IPS-NIHi11 (cell line): ENCODE measurements at regions not wholly inside any gene's neighbourhood (a gene's known extent, or its start where the extent isn't known, plus 50 kb on each side); places are given as distances from the start of the nearest gene placed in this dataset.

Source experiments
- DNase-seq: peaks from one replicate; pipeline ENCODE4 v3.0.0; 2012; ENCODE audit warnings: mixed read lengths, low spot score

GRCh38 chr6:68391953-68392352, 243.1 kb upstream of the ADGRB3 start:
- no peak for DNase-seq

- no peak for DNase-seq
Observed at GRCh38 chr6:68372991-68373390, 262.1 kb upstream of the ADGRB3 start.

- DNase-seq, result no peak
Observed at GRCh38 chr6:68368845-68369244, 266.2 kb upstream of the ADGRB3 start.

- DNase-seq, result no peak
Observed at GRCh38 chr6:68364271-68364805, 270.7 kb upstream of the ADGRB3 start.

GRCh38 chr6:68343901-68344300, 291.2 kb upstream of the ADGRB3 start:
- DNase-seq, result peak; percentile 66

GRCh38 chr6:68342286-68342685, 292.8 kb upstream of the ADGRB3 start:
- no peak for DNase-seq

- no peak for DNase-seq
Observed at GRCh38 chr6:68339488-68340131, 295.5 kb upstream of the ADGRB3 start.

- DNase-seq, result no peak
Observed at GRCh38 chr6:68333442-68333841, 301.6 kb upstream of the ADGRB3 start.

GRCh38 chr6:68328156-68328555, 306.9 kb upstream of the ADGRB3 start:
- no peak for DNase-seq

- DNase-seq, result no peak
Observed at GRCh38 chr6:68326762-68327161, 308.3 kb upstream of the ADGRB3 start.

- DNase-seq, result no peak
Observed at GRCh38 chr6:68317366-68317765, 317.7 kb upstream of the ADGRB3 start.

- no peak for DNase-seq
Observed at GRCh38 chr6:68313911-68314310, 321.2 kb upstream of the ADGRB3 start.

GRCh38 chr6:68307301-68307700, 327.8 kb upstream of the ADGRB3 start:
- DNase-seq, result no peak

GRCh38 chr6:68296126-68296525, 339.0 kb upstream of the ADGRB3 start:
- DNase-seq, result no peak

- no peak for DNase-seq
Observed at GRCh38 chr6:68282646-68283045, 352.4 kb upstream of the ADGRB3 start.

- DNase-seq, result no peak
Observed at GRCh38 chr6:68279793-68280557, 355.1 kb upstream of the ADGRB3 start.

GRCh38 chr6:68273297-68273696, 361.8 kb upstream of the ADGRB3 start:
- no peak for DNase-seq

GRCh38 chr6:68256391-68256790, 378.7 kb upstream of the ADGRB3 start:
- DNase-seq, result no peak

GRCh38 chr6:68252632-68253031, 382.4 kb upstream of the ADGRB3 start:
- no peak for DNase-seq

GRCh38 chr6:68247782-68248181, 387.3 kb upstream of the ADGRB3 start:
- DNase-seq, result no peak

GRCh38 chr6:68240726-68241125, 394.4 kb upstream of the ADGRB3 start:
- DNase-seq, result no peak

GRCh38 chr6:68239034-68239433, 396.0 kb upstream of the ADGRB3 start:
- DNase-seq, result no peak

GRCh38 chr6:68238097-68238601, 396.9 kb upstream of the ADGRB3 start:
- no peak for DNase-seq
